Heart right ventricle (tissue), 16 donors: ENCODE measurements at regions not wholly inside any gene's neighbourhood (a gene's known extent, or its start where the extent isn't known, plus 50 kb on each side); places are given as distances from the start of the nearest gene placed in this dataset.
"Not testable (repeated sequence)": the region's sequence is repeated elsewhere in the genome, so short reads cannot be mapped to it uniquely, and the experiment has no call there.

Experiments
- ATAC-seq, 8 donors: fragments of 200-7000 bp; cut with Tn5 transposase; one replicate each; pipeline ENCODE4 v1.9.1; 2020; ENCODE audit warnings: mild to moderate bottlenecking in 8 of 8, moderate library complexity in 8 of 8, moderate number of reproducible peaks in 1 of 8
- DNase-seq, 2 donors: peaks; one replicate each; pipeline ENCODE4 v3.0.0-alpha.2; 2020
- H3K27ac ChIP-seq, 10 donors: fragments of 200-600 bp; sonication (generic) in 2 of 10; one replicate each; pipeline versions ENCODE4 v1.5.0 to v1.8.0; 2020 to 2022; ENCODE audit warnings: mild to moderate bottlenecking in 3 of 10
- H3K27me3 ChIP-seq, 7 donors: fragments of 200-600 bp; one replicate each; pipeline ENCODE4 v1.8.0; 2021 to 2022; ENCODE audit warnings: mild to moderate bottlenecking in 2 of 7
- H3K36me3 ChIP-seq, 9 donors: fragments of 200-600 bp; sonication (generic) in 1 of 9; one replicate each; pipeline versions ENCODE4 v1.5.0 to v1.8.0; 2020 to 2022; ENCODE audit warnings: mild to moderate bottlenecking in 2 of 9
- H3K4me1 ChIP-seq, 9 donors: fragments of 200-600 bp; sonication (generic) in 1 of 9; one replicate each; pipeline versions ENCODE4 v1.5.0 to v1.8.0; 2020 to 2022; ENCODE audit warnings: mild to moderate bottlenecking in 4 of 9
- H3K4me3 ChIP-seq, 10 donors: fragments of 200-600 bp; sonication (generic) in 2 of 10; one replicate each; pipeline versions ENCODE4 v1.5.0 to v1.8.0; 2020 to 2022; ENCODE audit warnings: mild to moderate bottlenecking in 7 of 10, moderate library complexity in 2 of 10
- H3K9me3 ChIP-seq, 11 donors: fragments of 200-600 bp in 10 of 11; sonication (generic) in 2 of 11; one replicate each; pipeline versions ENCODE4 v1.5.0 to v1.8.0; 2013 to 2022; ENCODE audit warnings: mild to moderate bottlenecking in 2 of 11, control low read depth in 1 of 11, moderate library complexity in 1 of 11
- CTCF ChIP-seq, 9 donors: fragments of 200-600 bp; sonication (generic) in 2 of 9; IDR thresholded peaks; one replicate each; pipeline versions ENCODE4 v1.5.0 to v1.8.0; 2021 to 2022; ENCODE audit warnings: antibody characterized with exemption in 9 of 9, mild to moderate bottlenecking in 5 of 9, moderate library complexity in 1 of 9
- WGBS, 2 donors: extraction: QIAGEN DNeasy Blood & Tissue Kit; methylation state at CpG; one replicate each; pipeline ENCODE4 v1.1.7; 2013; ENCODE audit warnings: inconsistent platforms in 1 of 2; 5-methylcytosine and 5-hydroxymethylcytosine counted together
- intact Hi-C, 10 donors: fragments of 100-400 bp; cut with DNase I; formaldehyde crosslinking; loops; one replicate each; pipeline versions ENCODE4 v1.11.1 to v1.14.2; 2022
- donor health status: Arrhythmogenic right ventricular cardiomyopathy.
- donor health status: ischemic (EF 13 %, LVEDD 7.1; RV severe dilation, severe dysfunction).
- donor health status: healthy with polysubstance abuse.
- donor health status: DM: no; HTN: yes; CAD: no.
- donor health status: DM: no; HTN: no; CAD: no.
- donor health status: ischemic (EF 25% LVEDD 6.9; RV normal size, moderate dysfunction).
- donor health status: ischemic (EF 25% LVEDD 5.7; RV mildly dilated, moderate dysfunction).
- donor health status: healthy.
- donor health status: DM: yes; HTN: yes; CAD: no.
- donor health status: Ischemic cardiomyopathy.
- donor health status: ischemic (EF 35%, LVEDD 5.7; RV mildly dilated, moderate dysfunction).
- donor health status: nonischemic (EF 11% LVEDD 7.7; RV severe dilation, severe dysfunction).
- donor health status: DM: yes; HTN: yes; CAD: no.
- donor health status: PGD.
- donor health status: ischemic (EF 29% LVEDD 5.4; RV normal size, mild dysfunction).
- donor health status: nonischemic (EF 23%, LVEDD 6.1; RV moderate dilation, normal function).

GRCh38 chr6:110541701-110542309 lies 65.4 kb upstream of the SLC22A16 start:
- no peak for TF ChIP-seq CTCF (IDR thresholded peaks at IDR 0.05)
- peak in 7 of 8 donors; percentile 7 to 71 (median 33) for ATAC-seq
- peaks cover 9 to 40% (median 25%) of the 10 kb centered on the region in 9 donors for H3K4me1 ChIP-seq
- intact Hi-C loops: loop anchor here in 3 of 10 donors (5.0 to 10.0 kb wide), 4 partner anchors 140 to 335 kb away; partner anchors contain the start of gene CDK19 (in 2 of the 3)
- peak overlapping the region in 2 of 10 donors; percentile 3 to 18 for H3K4me3 ChIP-seq
- peaks cover 0 to 22% (median 0%) of the 10 kb centered on the region in 11 donors for H3K9me3 ChIP-seq
- peak in 1 of 2 donors; percentile 29 for DNase-seq
- 23 to 37% methylated on average over 5 of the region's 5 CpGs for WGBS, 2 donors
- H3K36me3 ChIP-seq: no peaks in the 10 kb centered on the region
- no peaks in the 10 kb centered on the region for H3K27me3 ChIP-seq
- H3K27ac ChIP-seq: peak overlapping the region; percentile 41 to 90 (median 86)

GRCh38 chr6:110539277-110540019 lies 63.0 kb upstream of the SLC22A16 start:
- H3K4me1 ChIP-seq: peaks cover 9 to 40% (median 27%) of the 10 kb centered on the region in 9 donors
- not testable (repeated sequence) for DNase-seq, H3K4me3 ChIP-seq, H3K36me3 ChIP-seq, ATAC-seq, H3K27ac ChIP-seq, H3K27me3 ChIP-seq
- 95 to 99% methylated on average over 4 of the region's 4 CpGs for WGBS, 2 donors
- intact Hi-C loops: loop anchor here in 7 of 10 donors (5.0 to 10.0 kb wide), 9 partner anchors 115 to 445 kb away; partner anchors contain the start of genes CDK19 (in 3 of the 7), AMD1 (in 2 of the 7) and RPF2 (in 1 of the 7)
- H3K9me3 ChIP-seq: peaks cover 0 to 18% (median 0%) of the 10 kb centered on the region in 11 donors

- WGBS, 2 donors: 93 to 95% methylated on average over 5 of the region's 5 CpGs
- DNase-seq (no peak), ATAC-seq (no peak)
- Histone ChIP-seq H3K27ac (peak overlapping the region in 2 of 10 donors; percentile 6 to 30), H3K4me3 (no peak overlapping the region), H3K9me3 (peaks cover 0 to 18% (median 0%) of the 10 kb centered on the region in 11 donors), H3K27me3 (no peaks in the 10 kb centered on the region), H3K4me1 (peaks cover 8 to 33% (median 21%) of the 10 kb centered on the region in 9 donors), H3K36me3 (no peaks in the 10 kb centered on the region)
- intact Hi-C loops: loop anchor here in 7 of 10 donors (5.0 to 10.0 kb wide), 7 partner anchors 116 to 446 kb away; partner anchors contain the start of genes AMD1 (in 2 of the 7), CDK19 (in 1 of the 7) and RPF2 (in 1 of the 7)
- no peak for TF ChIP-seq CTCF (IDR thresholded peaks at IDR 0.05)
These were observed 62.2 kb upstream of the SLC22A16 start for GRCh38 chr6:110538416-110539160.

- H3K27me3 ChIP-seq: no peaks in the 10 kb centered on the region
- DNase-seq (no peak), ATAC-seq (peak in 5 of 8 donors; percentile 50 to 79 (median 70))
- no peaks in the 10 kb centered on the region for H3K36me3 ChIP-seq
- WGBS, 2 donors: 62 to 69% methylated on average over 8 of the region's 8 CpGs
- TF ChIP-seq CTCF (IDR thresholded peaks at IDR 0.05): no peak
- H3K27ac ChIP-seq: peak overlapping the region in 7 of 10 donors; percentile 14 to 57 (median 47)
- peaks cover 0 to 18% (median 0%) of the 10 kb centered on the region in 11 donors for H3K9me3 ChIP-seq
- H3K4me1 ChIP-seq: peaks cover 0 to 25% (median 10%) of the 10 kb centered on the region in 9 donors
- no peak overlapping the region for H3K4me3 ChIP-seq
- intact Hi-C loops: loop anchor here in 7 of 10 donors (5.0 to 10.0 kb wide), 7 partner anchors 117 to 447 kb away; partner anchors contain the start of genes AMD1 (in 2 of the 7), CDK19 (in 1 of the 7) and RPF2 (in 1 of the 7)
These were observed 61.1 kb upstream of the SLC22A16 start for GRCh38 chr6:110537208-110538123.
